Peyer's patch (tissue), 4 donors: ENCODE measurements at regions not wholly inside any gene's neighbourhood (a gene's known extent, or its start where the extent isn't known, plus 50 kb on each side); places are given as distances from the start of the nearest gene placed in this dataset.

Experiments used
- DNase-seq, 3 donors: peaks; one replicate each; pipeline ENCODE4 v3.0.0-alpha.2; 2017 to 2019
- H3K27ac ChIP-seq, 4 donors: fragments of 200-600 bp; sonication (generic); one replicate each; pipeline ENCODE4 v1.5.1; 2016 to 2019
- H3K27me3 ChIP-seq, 2 donors: fragments of 200-600 bp; sonication (generic); one replicate each; pipeline ENCODE4 v1.5.1; 2019
- H3K36me3 ChIP-seq, 3 donors: fragments of 200-600 bp; sonication (generic); one replicate each; pipeline ENCODE4 v1.5.1; 2016 to 2019
- H3K4me1 ChIP-seq, 4 donors: fragments of 200-600 bp; sonication (generic); one replicate each; pipeline ENCODE4 v1.5.1; 2016 to 2019
- H3K4me3 ChIP-seq, 4 donors: fragments of 200-600 bp; sonication (generic); 1 replicate in 3 of 4; 2 replicates in 1 of 4; pipeline ENCODE4 v1.5.1; 2016 to 2019; ENCODE audit warnings: mild to moderate bottlenecking in 1 of 4
- H3K9me3 ChIP-seq, 4 donors: fragments of 200-600 bp; sonication (generic); one replicate each; pipeline ENCODE4 v1.5.1; 2016 to 2019; ENCODE audit warnings: mild to moderate bottlenecking in 1 of 4
- CTCF ChIP-seq, 6 experiments: fragments of 450-650 bp in 4 of 6; fragments of 200-600 bp in 2 of 6; sonication (generic) in 1 of 6; IDR thresholded peaks; one replicate each; pipeline ENCODE4 v1.5.1; 2017 to 2019; ENCODE audit warnings: antibody characterized with exemption in 6 of 6, mild to moderate bottlenecking in 3 of 6, moderate library complexity in 1 of 6
- POLR2A ChIP-seq, 2 donors: fragments of 450-650 bp; IDR thresholded peaks; one replicate each; pipeline ENCODE4 v1.5.1; 2017; ENCODE audit warnings: antibody characterized with exemption in 2 of 2, mild to moderate bottlenecking in 2 of 2, moderate library complexity in 2 of 2

DNA sequence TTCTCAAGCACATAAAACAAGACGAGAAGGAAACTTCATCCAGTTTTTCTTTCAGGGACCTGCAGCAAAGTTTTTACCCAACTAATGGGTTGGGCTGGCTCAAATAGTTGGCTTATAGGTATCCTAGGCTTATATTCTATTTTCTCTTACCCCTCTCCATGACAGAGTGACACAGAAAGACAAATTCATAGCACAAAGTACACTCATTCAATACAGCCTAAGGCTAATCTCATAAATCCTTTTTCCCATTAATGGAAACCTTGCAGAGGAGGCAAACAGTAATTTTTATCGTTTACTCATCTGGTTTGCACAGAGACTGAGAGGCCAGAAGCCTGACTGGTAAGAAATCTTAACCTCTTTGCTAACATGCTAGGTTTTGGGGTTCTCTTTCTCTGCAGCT is 1589.9 kb downstream of the SLITRK1 start:
- Histone ChIP-seq H3K36me3 (no peaks in the 10 kb centered on the region), H3K4me3 (no peak overlapping the region), H3K4me1 (no peaks in the 10 kb centered on the region), H3K9me3 (no peaks in the 10 kb centered on the region), H3K27me3 (no peaks in the 10 kb centered on the region), H3K27ac (no peak overlapping the region)
- no peak for DNase-seq
- TF ChIP-seq POLR2A (IDR thresholded peaks at IDR 0.05) (no peak), CTCF (IDR thresholded peaks at IDR 0.05) (no peak)

DNA sequence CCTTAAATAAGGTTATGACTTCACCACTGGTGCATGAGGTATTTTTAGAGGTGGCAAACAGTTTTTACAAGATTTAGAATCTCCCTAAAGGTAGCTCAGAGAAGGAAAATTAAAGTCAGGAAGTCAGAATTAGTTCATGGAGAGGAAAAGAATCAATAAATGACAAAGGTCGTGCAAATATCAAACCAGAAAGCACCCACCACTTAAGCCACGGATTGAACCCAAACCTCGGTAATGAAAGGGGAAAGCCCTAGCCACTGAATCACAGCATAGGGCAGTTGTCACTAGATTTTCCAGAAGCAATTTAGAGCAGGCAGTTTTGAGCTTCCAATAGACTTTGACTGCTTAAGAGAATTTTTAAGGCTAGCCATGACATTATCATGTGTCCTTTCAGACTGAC is 1590.4 kb downstream of the SLITRK1 start:
- H3K27ac ChIP-seq, result no peak overlapping the region
- H3K4me3 ChIP-seq, result no peak overlapping the region
- H3K27me3 ChIP-seq, result no peaks in the 10 kb centered on the region
- no peaks in the 10 kb centered on the region for H3K9me3 ChIP-seq
- H3K36me3 ChIP-seq, result no peaks in the 10 kb centered on the region
- no peaks in the 10 kb centered on the region for H3K4me1 ChIP-seq
- no peak for DNase-seq
- TF ChIP-seq POLR2A (IDR thresholded peaks at IDR 0.05), result no peak
- TF ChIP-seq CTCF (IDR thresholded peaks at IDR 0.05), result no peak

DNA sequence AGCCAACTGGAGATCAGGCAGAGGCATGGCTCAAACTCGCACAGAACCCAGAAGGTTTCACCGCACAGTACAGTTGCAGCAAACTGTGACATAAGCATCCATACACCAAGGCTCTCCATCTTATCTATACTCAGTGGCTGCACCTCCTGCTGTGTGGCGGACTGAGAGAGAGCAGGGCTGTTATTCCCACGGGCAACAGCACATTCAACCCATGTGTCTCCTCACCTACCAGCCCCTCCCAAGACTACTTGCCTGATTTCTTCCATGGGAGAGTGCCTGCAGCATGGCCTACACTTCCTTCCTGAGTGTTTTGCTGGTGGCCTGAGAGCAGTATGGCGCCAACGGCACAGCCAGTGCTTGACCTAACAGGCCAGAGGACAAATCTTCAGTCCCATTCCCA is 1606.6 kb downstream of the SLITRK1 start:
- H3K4me1 ChIP-seq, result no peaks in the 10 kb centered on the region
- H3K9me3 ChIP-seq, result no peaks in the 10 kb centered on the region
- DNase-seq, result no peak
- TF ChIP-seq CTCF (IDR thresholded peaks at IDR 0.05) (no peak), POLR2A (IDR thresholded peaks at IDR 0.05) (no peak)
- no peaks in the 10 kb centered on the region for H3K27me3 ChIP-seq
- no peaks in the 10 kb centered on the region for H3K36me3 ChIP-seq
- H3K27ac ChIP-seq, result no peak overlapping the region
- H3K4me3 ChIP-seq, result no peak overlapping the region

DNA sequence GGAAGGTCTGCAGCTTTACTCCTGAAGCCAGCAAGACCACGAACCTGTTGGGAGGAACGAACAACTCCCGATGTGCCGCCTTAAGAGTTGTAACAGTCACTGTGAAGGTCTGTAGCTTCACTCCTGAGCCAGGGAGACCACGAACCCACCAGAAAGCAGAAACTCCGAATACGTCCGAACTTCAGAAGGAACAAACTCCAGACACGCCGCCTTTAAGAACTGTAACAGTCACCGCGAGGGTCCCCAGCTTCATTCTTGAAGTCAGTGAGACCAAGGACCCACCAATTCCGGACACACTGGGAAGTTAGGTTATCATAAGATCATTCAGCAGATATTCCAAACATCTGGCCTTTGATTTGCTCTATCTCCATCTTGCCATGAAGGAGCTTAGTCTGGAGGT is 1623.0 kb downstream of the SLITRK1 start:
- Histone ChIP-seq H3K27me3 (no peaks in the 10 kb centered on the region), H3K27ac (no peak overlapping the region), H3K4me3 (no peak overlapping the region), H3K9me3 (no peaks in the 10 kb centered on the region), H3K4me1 (no peaks in the 10 kb centered on the region), H3K36me3 (no peaks in the 10 kb centered on the region)
- TF ChIP-seq CTCF (IDR thresholded peaks at IDR 0.05) (no peak), POLR2A (IDR thresholded peaks at IDR 0.05) (no peak)
- DNase-seq, result no peak

GRCh38 chr13:82257790-82258507 is 1624.3 kb downstream of the SLITRK1 start:
- H3K27me3 ChIP-seq, result no peaks in the 10 kb centered on the region
- peaks cover 0 to 2% (median 0%) of the 10 kb centered on the region in 4 donors for H3K9me3 ChIP-seq
- TF ChIP-seq POLR2A (IDR thresholded peaks at IDR 0.05) (no peak), CTCF (IDR thresholded peaks at IDR 0.05) (no peak)
- no peaks in the 10 kb centered on the region for H3K36me3 ChIP-seq
- H3K27ac ChIP-seq, result no peak overlapping the region
- no peak overlapping the region for H3K4me3 ChIP-seq
- no peak for DNase-seq
- no peaks in the 10 kb centered on the region for H3K4me1 ChIP-seq

GRCh38 chr13:82248762-82249161 is 1633.5 kb downstream of the SLITRK1 start:
- Histone ChIP-seq H3K27ac (no peak overlapping the region), H3K9me3 (peaks cover 0 to 2% (median 0%) of the 10 kb centered on the region in 4 donors), H3K27me3 (no peaks in the 10 kb centered on the region), H3K36me3 (no peaks in the 10 kb centered on the region), H3K4me3 (no peak overlapping the region), H3K4me1 (no peaks in the 10 kb centered on the region)
- TF ChIP-seq POLR2A (IDR thresholded peaks at IDR 0.05), result no peak
- TF ChIP-seq CTCF (IDR thresholded peaks at IDR 0.05), result no peak
- DNase-seq, result no peak
